ENCODE measurements at regions not wholly inside any gene's neighbourhood (a gene's known extent, or its start where the extent isn't known, plus 50 kb on each side); places are given as distances from the start of the nearest gene placed in this dataset.

DNA sequence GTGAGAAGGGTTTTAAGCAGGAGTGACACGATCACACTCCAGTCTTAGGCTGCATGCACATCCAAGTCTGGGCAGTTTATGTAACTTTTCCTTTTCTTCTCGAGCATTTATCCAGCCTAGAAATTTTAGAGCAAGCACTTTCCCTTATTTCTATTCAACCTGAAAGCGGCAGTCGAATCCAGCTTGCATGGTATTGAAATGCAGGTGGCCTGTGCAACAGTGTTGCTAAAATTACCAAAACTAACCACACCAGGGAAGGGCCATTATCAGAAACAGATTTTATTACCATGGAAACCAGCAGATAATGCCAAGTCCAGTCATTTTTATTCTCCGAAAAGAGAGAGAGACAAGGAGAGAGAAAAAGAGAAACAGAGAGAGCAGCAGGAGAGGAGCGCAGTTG, 179.9 kb upstream of the ZC3H12A start:
- peaks cover 24 to 40% of the 10 kb centered on the region in 2 donors for H3K27me3 Mint-ChIP-seq
- no peaks in the 10 kb centered on the region for H3K4me1 Mint-ChIP-seq (ENCODE audit: low read depth in 2 of 2)
- no peak overlapping the region for H3K27ac Mint-ChIP-seq
- ATAC-seq (no peak), DNase-seq (ENCODE audit: low spot score) (no peak)
- H3K36me3 Mint-ChIP-seq, result no peaks in the 10 kb centered on the region
- H3K4me3 Mint-ChIP-seq, result no peak overlapping the region
- no peaks in the 10 kb centered on the region for H3K9me3 Mint-ChIP-seq

DNA sequence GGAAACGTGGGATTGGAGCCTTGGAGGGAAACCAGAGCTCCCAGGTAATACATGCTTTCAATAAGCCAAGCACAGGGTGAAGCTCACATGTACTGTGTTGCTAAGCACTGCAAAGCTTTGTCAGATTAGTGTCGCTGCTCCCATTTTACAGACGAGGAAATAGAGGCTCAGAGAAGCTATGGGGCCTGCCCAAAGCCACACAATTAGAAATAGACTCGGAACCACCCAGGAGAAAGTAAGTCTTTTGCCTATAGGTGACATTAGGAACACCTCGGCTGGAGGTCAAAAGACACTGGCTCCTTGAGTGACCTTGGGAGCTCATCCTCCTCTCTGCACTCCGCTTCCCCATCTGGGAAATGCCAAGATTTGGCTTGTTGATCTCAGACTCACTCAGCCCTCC, 175.6 kb upstream of the ZC3H12A start:
- H3K9me3 Mint-ChIP-seq, result no peaks in the 10 kb centered on the region
- no peaks in the 10 kb centered on the region for H3K36me3 Mint-ChIP-seq
- H3K4me3 Mint-ChIP-seq, result no peak overlapping the region
- H3K4me1 Mint-ChIP-seq (ENCODE audit: low read depth in 2 of 2), result no peaks in the 10 kb centered on the region
- H3K27ac Mint-ChIP-seq, result no peak overlapping the region
- peaks cover 21 to 41% of the 10 kb centered on the region in 2 donors for H3K27me3 Mint-ChIP-seq
- DNase-seq (ENCODE audit: low spot score), result no peak
- no peak for ATAC-seq

DNA sequence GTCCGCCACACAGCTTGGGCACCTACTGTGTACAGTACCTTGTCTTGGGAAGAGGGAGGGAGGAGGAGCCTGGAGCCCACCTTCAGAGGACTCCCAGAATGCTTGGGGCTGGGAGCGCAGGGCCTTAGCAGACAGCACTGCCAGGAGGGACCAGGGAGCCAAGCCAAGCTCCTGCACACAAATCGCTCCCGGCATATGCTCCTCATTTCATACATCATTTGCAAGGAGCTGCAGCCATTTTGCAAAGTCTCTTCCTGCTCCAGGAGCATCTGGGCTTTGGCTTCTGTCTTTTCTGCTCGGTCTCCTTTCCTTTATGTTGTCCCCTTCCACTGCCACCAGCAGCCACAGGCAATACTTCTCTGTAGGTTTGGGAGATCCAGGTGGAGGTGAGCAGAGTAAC, 175.2 kb upstream of the ZC3H12A start:
- Mint-ChIP-seq H3K36me3 (no peaks in the 10 kb centered on the region), H3K27me3 (peaks cover 21 to 36% of the 10 kb centered on the region in 2 donors), H3K4me1 (ENCODE audit: low read depth in 2 of 2) (no peaks in the 10 kb centered on the region), H3K27ac (no peak overlapping the region), H3K4me3 (no peak overlapping the region), H3K9me3 (no peaks in the 10 kb centered on the region)
- ATAC-seq (no peak), DNase-seq (ENCODE audit: low spot score) (no peak)

DNA sequence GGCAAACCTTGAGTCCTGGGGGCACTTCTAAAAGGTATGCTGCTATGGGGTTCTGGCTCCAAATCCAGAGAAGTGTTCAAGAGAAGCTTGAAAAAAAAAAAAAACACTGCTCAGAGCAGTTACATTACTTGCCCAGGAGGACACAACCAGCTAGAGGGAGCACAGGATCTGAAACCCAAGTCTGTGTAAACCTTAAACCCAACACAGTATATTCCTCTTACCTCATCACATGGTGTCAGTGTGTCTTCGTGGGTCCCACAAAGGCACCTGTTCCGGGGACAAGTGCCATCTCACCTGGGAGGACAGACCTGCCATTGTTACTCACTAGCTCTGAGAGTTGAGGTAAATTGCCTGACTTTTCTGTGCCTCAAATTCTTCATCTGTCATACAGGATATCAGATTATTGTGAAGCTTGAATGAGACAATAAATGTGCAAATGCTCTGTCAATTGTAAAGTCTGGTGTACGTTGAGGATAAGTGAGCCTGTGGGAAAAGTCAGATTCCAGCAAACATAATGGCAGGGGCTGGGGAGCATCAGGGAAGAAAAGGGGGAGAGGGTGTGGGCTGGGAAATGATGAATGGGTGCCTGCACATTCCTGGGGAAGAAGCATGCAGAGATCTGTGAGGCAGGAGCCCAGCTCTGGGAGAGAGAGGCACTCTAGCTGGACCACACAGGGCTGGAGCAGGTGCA, 170.4 kb upstream of the ZC3H12A start:
- ATAC-seq, result no peak
- no peak overlapping the region for H3K4me3 Mint-ChIP-seq

DNA sequence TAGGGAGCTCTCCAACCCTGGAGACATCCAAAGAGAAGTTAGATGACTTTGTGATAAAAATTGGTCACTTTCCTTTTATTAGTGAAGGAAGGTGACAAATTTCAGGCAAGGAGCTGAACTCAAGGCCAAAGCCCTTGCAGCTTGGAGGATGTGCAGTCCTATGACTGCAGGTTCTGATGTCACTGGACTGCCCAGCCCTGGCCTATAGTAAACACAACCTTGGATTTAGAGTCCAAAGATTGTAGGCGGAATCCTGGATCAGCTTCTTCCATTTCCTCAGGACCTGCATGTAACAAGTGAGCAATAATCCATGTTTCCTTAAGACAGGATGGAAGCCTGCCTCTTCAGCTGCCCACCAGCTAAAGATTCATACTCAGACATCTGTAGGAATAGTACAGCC, 169.3 kb upstream of the ZC3H12A start:
- Mint-ChIP-seq H3K27ac (no peak overlapping the region), H3K27me3 (peaks cover 6 to 10% of the 10 kb centered on the region in 2 donors), H3K4me1 (ENCODE audit: low read depth in 2 of 2) (no peaks in the 10 kb centered on the region), H3K4me3 (no peak overlapping the region), H3K9me3 (no peaks in the 10 kb centered on the region), H3K36me3 (no peaks in the 10 kb centered on the region)
- DNase-seq (ENCODE audit: low spot score), result no peak
- no peak for ATAC-seq

More for the DNA sequence above, 170.4 kb upstream of the ZC3H12A start:
- Mint-ChIP-seq H3K4me1 (ENCODE audit: low read depth in 2 of 2) (no peaks in the 10 kb centered on the region), H3K27me3 (peaks cover 6 to 14% of the 10 kb centered on the region in 2 donors), H3K36me3 (no peaks in the 10 kb centered on the region), H3K9me3 (no peaks in the 10 kb centered on the region), H3K27ac (no peak overlapping the region)
- no peak for DNase-seq (ENCODE audit: low spot score)

DNA sequence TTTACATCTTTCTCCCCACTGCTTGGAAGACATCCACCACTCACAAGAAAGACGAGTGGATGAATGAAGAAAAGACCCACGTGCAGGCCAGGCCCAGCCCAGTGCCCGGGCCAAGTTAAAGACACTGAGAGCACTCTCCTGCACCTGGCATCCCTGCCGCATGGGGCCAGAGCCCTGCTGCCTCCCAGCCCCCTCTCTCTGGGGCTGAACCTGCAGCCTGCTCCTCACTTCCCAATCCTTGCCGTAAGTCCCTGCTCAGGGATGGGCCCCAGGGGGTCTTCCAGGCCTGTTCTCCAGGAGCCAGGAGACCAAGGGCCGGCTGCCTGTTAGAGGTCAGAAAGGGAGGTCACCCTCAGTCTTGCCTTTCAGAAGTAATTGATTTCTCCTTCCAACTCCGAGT, 168.5 kb upstream of the ZC3H12A start:
- H3K36me3 Mint-ChIP-seq, result no peaks in the 10 kb centered on the region
- DNase-seq (ENCODE audit: low spot score) (no peak), ATAC-seq (no peak)
- H3K27me3 Mint-ChIP-seq, result peaks cover 9 to 13% of the 10 kb centered on the region in 2 donors
- no peaks in the 10 kb centered on the region for H3K4me1 Mint-ChIP-seq (ENCODE audit: low read depth in 2 of 2)
- no peak overlapping the region for H3K4me3 Mint-ChIP-seq
- H3K9me3 Mint-ChIP-seq, result no peaks in the 10 kb centered on the region
- no peak overlapping the region for H3K27ac Mint-ChIP-seq

DNA sequence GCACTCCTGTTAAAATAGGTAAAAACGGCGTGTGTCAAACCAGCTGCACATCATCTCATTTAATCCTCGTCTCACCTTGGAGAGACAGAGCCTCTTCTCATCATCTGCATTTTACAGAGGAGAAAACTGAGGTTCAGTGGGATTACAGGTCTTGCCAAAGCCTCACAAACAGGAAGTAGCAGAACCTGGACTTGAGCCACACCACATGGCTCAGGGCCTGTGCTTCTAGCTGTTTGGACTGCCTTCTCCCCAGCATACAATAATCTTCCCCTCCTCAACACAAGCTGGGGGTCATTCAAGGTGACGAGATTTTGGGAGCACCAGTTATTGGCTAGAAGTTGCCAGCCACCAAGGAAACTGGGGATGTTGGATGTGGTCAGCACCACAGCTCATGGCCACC, 167.9 kb upstream of the ZC3H12A start:
- Mint-ChIP-seq H3K36me3 (no peaks in the 10 kb centered on the region), H3K9me3 (no peaks in the 10 kb centered on the region), H3K27me3 (peaks cover 12 to 14% of the 10 kb centered on the region in 2 donors), H3K27ac (no peak overlapping the region), H3K4me1 (ENCODE audit: low read depth in 2 of 2) (no peaks in the 10 kb centered on the region), H3K4me3 (no peak overlapping the region)
- DNase-seq (ENCODE audit: low spot score) (no peak), ATAC-seq (no peak)

DNA sequence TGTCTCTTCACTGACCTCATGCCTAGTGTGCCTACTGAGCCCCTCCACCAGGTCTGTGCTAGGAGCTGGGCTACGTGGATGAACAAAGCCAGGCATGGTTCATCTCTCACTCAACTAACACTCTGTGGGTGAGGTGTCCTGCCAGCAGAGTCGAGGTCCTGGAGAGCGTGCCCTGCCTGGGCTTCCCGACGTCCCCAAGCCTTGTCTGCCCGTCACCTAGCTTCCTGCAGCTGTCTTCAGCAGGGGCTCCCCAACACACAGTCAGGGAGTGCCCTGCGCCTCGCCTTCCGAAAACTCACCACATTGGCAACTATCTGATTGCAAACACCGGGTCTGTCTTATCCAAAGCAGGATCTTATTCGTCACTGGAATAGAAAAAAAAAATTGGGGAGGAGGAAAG, 167.5 kb upstream of the ZC3H12A start:
- H3K27ac Mint-ChIP-seq, result no peak overlapping the region
- no peak overlapping the region for H3K4me3 Mint-ChIP-seq
- H3K36me3 Mint-ChIP-seq, result no peaks in the 10 kb centered on the region
- no peaks in the 10 kb centered on the region for H3K4me1 Mint-ChIP-seq (ENCODE audit: low read depth in 2 of 2)
- DNase-seq (ENCODE audit: low spot score) (no peak), ATAC-seq (peak in 1 of 2 donors; percentile 2)
- H3K9me3 Mint-ChIP-seq, result no peaks in the 10 kb centered on the region
- H3K27me3 Mint-ChIP-seq, result peaks cover 13 to 16% of the 10 kb centered on the region in 2 donors

DNA sequence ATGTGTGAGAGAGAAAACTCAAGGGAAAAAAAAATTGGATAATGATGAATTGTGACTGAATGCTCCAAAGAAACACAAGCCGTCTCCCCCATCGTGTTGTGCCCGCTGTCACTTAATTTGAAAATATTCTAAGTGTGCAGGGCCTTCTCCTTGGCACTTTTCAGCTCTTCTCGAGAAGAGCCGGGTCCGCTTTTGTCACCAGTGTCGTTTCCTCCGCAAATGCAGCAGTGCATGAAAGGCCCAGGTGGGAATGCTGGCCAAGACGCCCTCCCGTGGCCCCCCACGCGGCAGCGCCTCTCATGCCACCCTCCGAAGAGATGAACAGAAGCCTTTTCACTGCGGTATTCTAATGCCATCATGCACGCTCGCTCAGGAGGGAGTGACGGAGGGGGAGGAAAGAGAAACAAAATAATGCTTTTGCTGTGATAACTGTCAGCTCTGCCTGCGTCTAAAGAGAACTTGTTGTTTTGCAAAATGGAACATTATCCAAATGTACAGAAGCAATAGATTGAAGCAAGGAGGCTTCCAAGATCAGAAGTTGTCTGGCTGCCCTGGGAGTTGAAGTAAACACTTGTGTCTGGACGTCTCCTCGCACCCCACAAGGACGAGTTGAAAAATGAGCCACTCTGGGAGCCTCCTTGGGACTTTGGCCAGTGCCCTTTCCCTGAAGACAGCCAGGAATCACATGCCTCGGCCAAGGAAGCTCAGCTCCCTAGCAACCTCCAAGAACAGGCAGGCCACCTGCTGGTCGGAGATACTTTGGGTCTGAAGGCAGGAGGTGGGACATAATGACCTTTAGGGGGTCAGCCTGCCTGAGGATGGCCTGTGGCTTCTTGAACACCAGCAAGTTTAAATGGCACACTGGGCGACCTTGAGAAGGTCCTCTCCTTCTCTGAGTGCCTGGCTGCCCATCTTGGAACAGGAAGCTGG, 166.1 kb upstream of the ZC3H12A start:
- H3K4me3 Mint-ChIP-seq, result no peak overlapping the region
- H3K27ac Mint-ChIP-seq, result no peak overlapping the region
- H3K36me3 Mint-ChIP-seq, result no peaks in the 10 kb centered on the region
- H3K4me1 Mint-ChIP-seq (ENCODE audit: low read depth in 2 of 2), result no peaks in the 10 kb centered on the region
- no peaks in the 10 kb centered on the region for H3K9me3 Mint-ChIP-seq
- ATAC-seq (no peak), DNase-seq (ENCODE audit: low spot score) (no peak)
- peaks cover 20 to 27% of the 10 kb centered on the region in 2 donors for H3K27me3 Mint-ChIP-seq

DNA sequence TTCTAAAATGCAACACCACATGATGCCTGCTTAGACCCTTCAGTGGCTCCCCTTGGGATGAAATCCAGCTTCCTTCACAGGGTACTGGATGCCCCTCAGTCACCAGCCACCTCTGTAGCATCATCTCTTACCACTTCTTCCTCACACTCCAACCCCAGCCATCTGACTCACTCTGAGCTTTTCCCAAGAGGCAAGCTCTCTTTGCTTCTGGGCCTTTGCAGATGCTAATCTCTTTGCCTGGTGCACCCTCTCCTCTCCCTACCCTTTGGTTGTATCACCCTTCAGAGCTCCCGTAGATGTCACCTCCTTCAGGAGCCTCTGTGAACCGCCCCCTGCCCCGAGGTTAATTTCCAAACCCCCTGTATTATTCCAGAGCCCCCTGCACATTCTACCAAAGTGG, 164.8 kb upstream of the ZC3H12A start:
- Mint-ChIP-seq H3K27ac (no peak overlapping the region), H3K27me3 (peaks cover 26 to 39% of the 10 kb centered on the region in 2 donors), H3K4me1 (ENCODE audit: low read depth in 2 of 2) (no peaks in the 10 kb centered on the region), H3K36me3 (no peaks in the 10 kb centered on the region), H3K4me3 (no peak overlapping the region), H3K9me3 (no peaks in the 10 kb centered on the region)
- ATAC-seq (no peak), DNase-seq (ENCODE audit: low spot score) (no peak)

DNA sequence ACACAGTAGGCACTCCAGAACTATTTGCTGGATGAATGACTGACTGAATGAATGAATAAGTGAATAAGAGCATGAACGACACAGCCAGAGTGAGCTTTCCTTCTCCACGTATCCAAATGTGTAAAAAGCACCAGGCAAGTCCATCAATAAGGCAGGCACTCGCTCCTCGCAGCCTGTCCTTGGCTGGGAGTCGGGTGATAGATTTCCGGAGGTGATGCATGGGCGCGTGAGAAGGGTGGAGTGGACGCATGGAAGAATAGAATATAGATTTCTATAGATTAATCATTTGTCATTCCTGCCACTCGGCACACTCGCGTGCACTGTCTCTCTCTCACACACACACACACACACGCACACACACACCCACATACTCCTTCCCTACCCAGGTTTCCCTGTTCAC, 164.3 kb upstream of the ZC3H12A start:
- peaks cover 26 to 44% of the 10 kb centered on the region in 2 donors for H3K27me3 Mint-ChIP-seq
- H3K4me1 Mint-ChIP-seq (ENCODE audit: low read depth in 2 of 2), result no peaks in the 10 kb centered on the region
- no peaks in the 10 kb centered on the region for H3K9me3 Mint-ChIP-seq
- H3K4me3 Mint-ChIP-seq, result no peak overlapping the region
- H3K36me3 Mint-ChIP-seq, result no peaks in the 10 kb centered on the region
- H3K27ac Mint-ChIP-seq, result no peak overlapping the region
- ATAC-seq (no peak), DNase-seq (ENCODE audit: low spot score) (no peak)

DNA sequence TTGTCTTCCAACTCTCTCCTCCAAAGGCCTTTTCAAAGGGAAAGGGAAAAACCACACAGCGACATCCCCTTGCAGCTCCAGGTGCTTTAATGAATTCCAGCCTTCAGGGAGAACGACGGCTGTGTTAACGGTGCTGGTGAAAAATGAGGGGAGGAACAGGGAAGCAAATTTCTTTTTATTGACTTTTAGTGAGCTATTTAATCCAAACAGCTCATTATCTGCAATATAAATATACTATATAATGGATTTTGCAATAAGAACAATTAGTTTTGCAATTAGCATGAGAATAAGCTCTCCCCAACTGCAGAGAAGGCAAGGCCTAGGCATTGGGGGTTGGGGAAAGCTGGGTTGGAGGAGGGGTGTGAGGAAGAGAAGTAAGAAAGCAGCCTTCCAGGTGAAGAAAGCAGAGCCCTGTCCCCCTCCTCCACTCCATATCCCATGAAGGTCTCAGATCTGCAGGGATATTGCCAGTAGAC, 159.0 kb upstream of the ZC3H12A start:
- H3K36me3 Mint-ChIP-seq, result no peaks in the 10 kb centered on the region
- ATAC-seq (no peak), DNase-seq (ENCODE audit: low spot score) (no peak)
- peaks cover 43 to 74% of the 10 kb centered on the region in 2 donors for H3K27me3 Mint-ChIP-seq
- no peaks in the 10 kb centered on the region for H3K9me3 Mint-ChIP-seq
- no peaks in the 10 kb centered on the region for H3K4me1 Mint-ChIP-seq (ENCODE audit: low read depth in 2 of 2)
- no peak overlapping the region for H3K27ac Mint-ChIP-seq
- H3K4me3 Mint-ChIP-seq, result no peak overlapping the region

DNA sequence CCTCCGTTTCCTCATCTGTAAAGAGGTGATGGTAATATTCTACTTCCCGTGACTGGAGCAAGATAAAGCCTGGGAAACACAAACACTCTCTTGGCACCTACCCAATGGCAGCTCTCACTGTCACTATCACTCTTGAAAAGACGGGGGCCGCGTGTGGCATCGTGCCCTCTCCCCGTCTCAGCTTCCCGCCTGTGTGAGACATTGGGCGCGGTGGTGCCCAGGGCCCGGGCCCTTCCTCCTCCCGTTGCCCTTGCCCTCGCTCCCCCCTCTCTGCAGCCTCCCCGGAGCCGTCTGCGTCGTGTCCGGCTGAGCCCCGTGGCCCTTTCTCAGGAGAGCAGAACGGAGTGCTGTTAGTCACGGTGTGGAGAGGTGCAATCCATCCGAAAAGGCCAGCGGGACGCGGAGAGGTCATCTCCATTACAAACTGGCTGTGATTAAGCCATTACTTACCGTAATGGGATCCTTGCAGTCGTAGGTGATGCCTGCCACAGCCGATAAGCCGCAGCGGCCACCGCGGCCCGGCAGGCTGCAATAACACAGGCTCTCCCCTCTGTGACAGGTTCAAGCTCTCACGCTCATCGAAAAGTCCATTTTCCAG, 156.4 kb upstream of the ZC3H12A start:
- no peak overlapping the region for H3K27ac Mint-ChIP-seq
- no peak for ATAC-seq
- peaks cover 41 to 66% of the 10 kb centered on the region in 2 donors for H3K27me3 Mint-ChIP-seq
- H3K9me3 Mint-ChIP-seq, result no peaks in the 10 kb centered on the region
- no peak overlapping the region for H3K4me3 Mint-ChIP-seq
- H3K4me1 Mint-ChIP-seq (ENCODE audit: low read depth in 2 of 2), result no peaks in the 10 kb centered on the region
- no peak for DNase-seq (ENCODE audit: low spot score)
- no peaks in the 10 kb centered on the region for H3K36me3 Mint-ChIP-seq

DNA sequence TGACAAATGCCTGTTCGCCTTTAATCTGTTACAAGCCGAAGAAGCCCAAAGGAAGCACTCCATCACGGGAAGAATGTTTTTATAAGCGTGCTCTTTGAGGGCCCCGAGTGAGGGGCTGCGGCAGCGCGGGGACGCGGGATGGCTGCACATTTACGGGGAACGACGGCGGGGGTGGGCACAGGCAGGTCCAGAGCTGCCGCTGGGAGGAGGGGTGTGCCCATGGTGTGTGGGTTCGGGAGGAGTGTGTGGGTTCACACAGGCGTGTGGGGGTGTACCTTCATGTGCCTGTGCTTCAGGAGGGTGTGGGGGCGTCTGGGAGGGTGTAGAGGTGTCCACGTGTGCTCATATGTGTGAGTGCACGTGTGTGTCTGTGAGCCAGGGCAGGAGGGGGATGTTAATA, 155.9 kb upstream of the ZC3H12A start:
- Mint-ChIP-seq H3K4me1 (ENCODE audit: low read depth in 2 of 2) (no peaks in the 10 kb centered on the region), H3K36me3 (no peaks in the 10 kb centered on the region), H3K4me3 (no peak overlapping the region), H3K27ac (no peak overlapping the region), H3K27me3 (peaks cover 37 to 61% of the 10 kb centered on the region in 2 donors), H3K9me3 (no peaks in the 10 kb centered on the region)
- ATAC-seq (peak in 1 of 2 donors; percentile 37), DNase-seq (ENCODE audit: low spot score) (no peak)
